HCT116 (cell line): ENCODE measurements at regions not wholly inside any gene's neighbourhood (a gene's known extent, or its start where the extent isn't known, plus 50 kb on each side); places are given as distances from the start of the nearest gene placed in this dataset.

Experiments
- ATAC-seq: fragments of 200-7000 bp; cut with Tn5 transposase; 2 replicates; pipeline ENCODE4 v1.9.1; 2020; ENCODE audit warnings: mild to moderate bottlenecking, moderate library complexity
- BruUV-seq: library from RNA; stranded (reverse); fragments of 400-500 nt; replicated peaks from 2 replicates; lab custom pipeline; 2021; lab: Mats Ljungman, UMichigan
- CTCF ChIA-PET: fragments of 300-600 bp; sonication (Branson Sonifier 250); formaldehyde crosslinking; loops from one replicate; lab custom pipeline; 2021; ENCODE audit warnings: antibody characterized with exemption; lab: Charles Lee
- POLR2A ChIA-PET: fragments of 300-600, 350-600 bp; sonication (Branson Sonifier 250); formaldehyde crosslinking; loops from one replicate; lab custom pipeline; 2021; ENCODE audit warnings: antibody characterized with exemption; lab: Charles Lee
- RAD21 ChIA-PET, 2 experiments: fragments of 300-600 bp; sonication (Branson Sonifier 250); formaldehyde crosslinking; loops; one replicate each; lab custom pipeline; 2023; ENCODE audit warnings: low total read pairs in 2 of 2; ENCODE audit not compliant: uncharacterized antibody in 2 of 2, unreplicated experiment in 2 of 2, low non-redundant PET in 1 of 2; lab: Charles Lee
- DNase-seq: peaks from one replicate; pipeline ENCODE4 v3.0.0-alpha.2; 2010; ENCODE audit warnings: low read depth, low spot score
- H2AFZ ChIP-seq: fragments of 200-600 bp; shearing (Covaris generic), sonication (generic); 2 replicates; pipeline ENCODE4 v1.6.1; 2017; ENCODE audit warnings: low read depth, mixed run types, mixed read lengths, antibody characterized with exemption, low read length; ENCODE audit not compliant: poor library complexity, severe bottlenecking
- H3K27ac ChIP-seq: 2 replicates; pipeline ENCODE4 v1.5.1; 2012; ENCODE audit warnings: low read depth, low read length
- H3K27me3 ChIP-seq: fragments of 200-600 bp; sonication (generic); 2 replicates; pipeline ENCODE4 v1.6.1; 2016; ENCODE audit warnings: mixed run types, low read length, mixed read lengths; ENCODE audit not compliant: insufficient read depth
- H3K36me3 ChIP-seq, 2 experiments: fragments of 200-500 bp in 1 of 2; fragments of 200-600 bp in 1 of 2; sonication (Bioruptor generic) in 1 of 2; sonication (generic) in 1 of 2; 2 replicates each; pipeline versions ENCODE4 v1.5.1 to v1.6.1; 2014 to 2016; ENCODE audit warnings: low read length in 2 of 2, inconsistent platforms in 1 of 2, mixed read lengths in 1 of 2, mixed run types in 1 of 2; ENCODE audit not compliant: insufficient read depth in 2 of 2, control insufficient read depth in 1 of 2
- H3K4me1 ChIP-seq, 2 experiments: fragments of 200-600 bp in 1 of 2; sonication (generic) in 1 of 2; 2 replicates each; pipeline versions ENCODE4 v1.5.1 to v1.6.1; 2012 to 2017; ENCODE audit warnings: low read length in 2 of 2, inconsistent platforms in 1 of 2, mild to moderate bottlenecking in 1 of 2, mixed read lengths in 1 of 2, mixed run types in 1 of 2, moderate library complexity in 1 of 2; ENCODE audit not compliant: insufficient read depth in 2 of 2, control insufficient read depth in 1 of 2
- H3K4me2 ChIP-seq: fragments of 200-600 bp; sonication (generic); 2 replicates; pipeline ENCODE4 v1.6.1; 2017; ENCODE audit warnings: mixed run types, low read length, mixed read lengths
- H3K4me3 ChIP-seq, 2 experiments: fragments of 200-600 bp in 1 of 2; sonication (generic) in 1 of 2; replicated peaks in 1 of 2; 2 replicates each; pipeline ENCODE4 v1.5.1; 2011 to 2016; ENCODE audit warnings: low read length in 2 of 2, control low read depth in 1 of 2, low read depth in 1 of 2, mild to moderate bottlenecking in 1 of 2, mixed read lengths in 1 of 2, mixed run types in 1 of 2
- H3K79me2 ChIP-seq: fragments of 200-600 bp; sonication (generic); 2 replicates; pipeline ENCODE4 v1.6.1; 2017; ENCODE audit warnings: mild to moderate bottlenecking, mixed run types, low read length, moderate library complexity, mixed read lengths; ENCODE audit not compliant: insufficient read depth
- H3K9ac ChIP-seq: fragments of 200-600 bp; sonication (generic); 2 replicates; pipeline ENCODE4 v1.6.1; 2016; ENCODE audit warnings: low read length, mixed read lengths
- H3K9me2 ChIP-seq: fragments of 200-600 bp; sonication (generic), shearing (Covaris generic); 2 replicates; pipeline ENCODE4 v1.6.1; 2017; ENCODE audit warnings: mixed run types, mild to moderate bottlenecking, moderate library complexity; ENCODE audit not compliant: insufficient read depth
- H3K9me3 ChIP-seq, 2 experiments: fragments of 200-500 bp in 1 of 2; fragments of 200-600 bp in 1 of 2; sonication (Bioruptor generic) in 1 of 2; sonication (generic) in 1 of 2; 2 replicates each; pipeline ENCODE4 v1.6.1; 2014 to 2017; ENCODE audit warnings: low read length in 2 of 2, mixed read lengths in 2 of 2, inconsistent platforms in 1 of 2, low read depth in 1 of 2, mild to moderate bottlenecking in 1 of 2, mixed run types in 1 of 2, moderate library complexity in 1 of 2; ENCODE audit not compliant: control insufficient read depth in 1 of 2, insufficient read depth in 1 of 2
- H4K20me1 ChIP-seq: fragments of 200-600 bp; sonication (generic), shearing (Covaris generic); 2 replicates; pipeline ENCODE4 v1.6.1; 2017; ENCODE audit warnings: mixed run types, mild to moderate bottlenecking, moderate library complexity; ENCODE audit not compliant: insufficient read depth
- ATF3 ChIP-seq: IDR thresholded peaks from 2 replicates; pipeline ENCODE4 v1.6.1; 2012
- CBX3 ChIP-seq: IDR thresholded peaks from 2 replicates; pipeline ENCODE4 v1.6.1; 2012; ENCODE audit warnings: low read depth
- CEBPB ChIP-seq: IDR thresholded peaks from 2 replicates; pipeline ENCODE4 v1.6.1; 2012; ENCODE audit warnings: low read depth
- EZH2 ChIP-seq: fragments of 200-600 bp; sonication (generic); IDR thresholded peaks from 2 replicates; pipeline ENCODE4 v1.6.1; 2017; ENCODE audit warnings: antibody characterized with exemption, mixed run types
- FOSL1 ChIP-seq: IDR thresholded peaks from 2 replicates; pipeline ENCODE4 v1.6.1; 2012; ENCODE audit warnings: low read depth
- JUND ChIP-seq: IDR thresholded peaks from 2 replicates; pipeline ENCODE4 v1.6.1; 2012
- MAX ChIP-seq: IDR thresholded peaks from 2 replicates; pipeline ENCODE4 v1.6.1; 2012
- POLR2A ChIP-seq: IDR thresholded peaks from 2 replicates; pipeline ENCODE4 v1.7.0; 2011; ENCODE audit warnings: borderline replicate concordance; ENCODE audit not compliant: insufficient read depth, insufficient read length; ENCODE audit errors: extremely low read depth
- REST ChIP-seq: IDR thresholded peaks from 2 replicates; pipeline ENCODE4 v1.6.1; 2012; ENCODE audit warnings: low read depth
- SRF ChIP-seq: IDR thresholded peaks from 2 replicates; pipeline ENCODE4 v1.6.1; 2012; ENCODE audit warnings: low read depth
- YY1 ChIP-seq: IDR thresholded peaks from 2 replicates; pipeline ENCODE4 v1.6.1; 2011; ENCODE audit warnings: low read length, low read depth, moderate library complexity, mild to moderate bottlenecking; ENCODE audit not compliant: insufficient replicate concordance; ENCODE audit errors: extremely low read depth
- ZFX ChIP-seq: fragments of 450-650 bp; IDR thresholded peaks from 2 replicates; pipeline ENCODE4 v1.6.1; 2017
- intact Hi-C: fragments of 100-400 bp; cut with micrococcal nuclease; formaldehyde crosslinking; loops from 2 replicates; pipeline ENCODE4 v1.10.0; 2022

- Histone ChIP-seq H3K27ac (no peak overlapping the region), H3K79me2 (no peaks in the 10 kb centered on the region), H3K27me3 (peaks cover 7% of the 10 kb centered on the region; the same call in 1 of the 2 replicates), H4K20me1 (no peaks in the 10 kb centered on the region), H3K9me3 (no peaks in the 10 kb centered on the region), H3K4me1 (peaks cover 0 to 2% of the 10 kb centered on the region in 2 experiments; a peak in 1 of 4 replicates), H3K4me2 (no peak overlapping the region), H3K9me2 (no peaks in the 10 kb centered on the region), H3K36me3 (no peaks in the 10 kb centered on the region), H3K4me3 (no peak overlapping the region), H2AFZ (no peak overlapping the region), H3K9ac (no peak overlapping the region)
- TF ChIP-seq FOSL1 (no peak), JUND (no peak), SRF (no peak), YY1 (no peak), CBX3 (no peak), ZFX (no peak)
- intact Hi-C loops, result no loop called here
- no TSS peak for BruUV-seq
- ChIA-PET POLR2A (no interaction called here), CTCF (no interaction called here), RAD21 (no interaction called here)
- no peak for DNase-seq
- ATAC-seq, result no peak
Observed at GRCh38 chr12:53808023-53808705, 56.4 kb upstream of the CISTR start.

DNA sequence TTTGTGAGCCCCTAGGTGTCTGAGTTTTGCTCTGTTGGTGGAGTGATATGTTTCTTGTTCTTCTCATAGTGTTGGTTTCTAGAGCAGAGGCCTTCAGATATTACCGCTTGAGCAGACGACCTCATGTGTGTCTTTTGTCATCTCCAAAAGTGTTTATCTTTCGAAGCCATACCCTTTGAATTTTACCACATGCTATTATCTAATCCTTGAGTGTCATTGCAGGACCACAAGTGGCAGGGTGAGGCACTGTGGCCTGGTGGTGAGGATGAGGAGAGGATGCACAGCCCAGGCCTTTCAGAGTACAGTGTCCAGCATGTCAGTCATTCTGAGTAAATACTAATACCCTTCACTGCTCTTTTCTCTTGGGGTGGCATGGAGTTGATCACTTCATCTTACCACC is 57.2 kb upstream of the CISTR start:
- no peak overlapping the region for H2AFZ ChIP-seq
- H4K20me1 ChIP-seq, result no peaks in the 10 kb centered on the region
- H3K4me3 ChIP-seq, result no peak overlapping the region
- H3K9ac ChIP-seq, result no peak overlapping the region
- ATAC-seq (no peak), DNase-seq (no peak)
- POLR2A ChIA-PET, result no interaction called here
- no peak overlapping the region for H3K4me2 ChIP-seq
- no peak overlapping the region for H3K27ac ChIP-seq
- no peaks in the 10 kb centered on the region for H3K9me3 ChIP-seq
- peaks cover 0 to 2% of the 10 kb centered on the region in 2 experiments; a peak in 1 of 4 replicates for H3K4me1 ChIP-seq
- CTCF ChIA-PET, result no interaction called here
- no peaks in the 10 kb centered on the region for H3K79me2 ChIP-seq
- no TSS peak for BruUV-seq
- TF ChIP-seq ZFX (no peak), REST (no peak), FOSL1 (no peak), POLR2A (no peak), EZH2 (no peak), SRF (no peak), CEBPB (no peak), MAX (no peak), ATF3 (no peak)
- H3K27me3 ChIP-seq, result peaks cover 7% of the 10 kb centered on the region; the same call in 1 of the 2 replicates
- H3K9me2 ChIP-seq, result no peaks in the 10 kb centered on the region
- RAD21 ChIA-PET, result no interaction called here
- intact Hi-C loops, result no loop called here
- H3K36me3 ChIP-seq, result no peaks in the 10 kb centered on the region
